Activated gamma-delta T cell (primary cell): ENCODE measurements at regions not wholly inside any gene's neighbourhood (a gene's known extent, or its start where the extent isn't known, plus 50 kb on each side); places are given as distances from the start of the nearest gene placed in this dataset.

Experiments
- DNase-seq: peaks from one replicate; lab custom pipeline; 2025; lab: John Stamatoyannopoulos, UW

- DNase-seq: no peak
Measured at GRCh38 chr2:62369541-62370202, 136.3 kb downstream of the TMEM17 start.

- no peak for DNase-seq
Measured at GRCh38 chr2:62364791-62365528, 141.0 kb downstream of the TMEM17 start.

GRCh38 chr2:62363166-62363565 lies 142.8 kb downstream of the TMEM17 start:
- no peak for DNase-seq

GRCh38 chr2:62362561-62362960 lies 143.4 kb downstream of the TMEM17 start:
- DNase-seq: no peak

GRCh38 chr2:62361964-62362363 lies 144.0 kb downstream of the TMEM17 start:
- DNase-seq: no peak

- no peak for DNase-seq
Measured at GRCh38 chr2:62354771-62355561, 151.0 kb downstream of the TMEM17 start.

- DNase-seq: no peak
Measured at GRCh38 chr2:62352031-62352430, 154.0 kb downstream of the TMEM17 start.

GRCh38 chr2:62349788-62350187 lies 153.9 kb downstream of the B3GNT2 start:
- no peak for DNase-seq

GRCh38 chr2:62348700-62349099 lies 152.8 kb downstream of the B3GNT2 start:
- no peak for DNase-seq

- DNase-seq: no peak
Measured at GRCh38 chr2:62347563-62348270, 151.8 kb downstream of the B3GNT2 start.

- no peak for DNase-seq
Measured at GRCh38 chr2:62344472-62344871, 148.6 kb downstream of the B3GNT2 start.

GRCh38 chr2:62343636-62344337 lies 147.9 kb downstream of the B3GNT2 start:
- no peak for DNase-seq

GRCh38 chr2:62343206-62343605 lies 147.3 kb downstream of the B3GNT2 start:
- no peak for DNase-seq

- no peak for DNase-seq
Measured at GRCh38 chr2:62340994-62341484, 145.1 kb downstream of the B3GNT2 start.

GRCh38 chr2:62339837-62340236 lies 143.9 kb downstream of the B3GNT2 start:
- no peak for DNase-seq

GRCh38 chr2:62339413-62339812 lies 143.5 kb downstream of the B3GNT2 start:
- no peak for DNase-seq

GRCh38 chr2:62338111-62338510 lies 142.2 kb downstream of the B3GNT2 start:
- no peak for DNase-seq

GRCh38 chr2:62337403-62337802 lies 141.5 kb downstream of the B3GNT2 start:
- no peak for DNase-seq

GRCh38 chr2:62335612-62336011 lies 139.7 kb downstream of the B3GNT2 start:
- DNase-seq: no peak

- DNase-seq: no peak
Measured at GRCh38 chr2:62334440-62335058, 138.6 kb downstream of the B3GNT2 start.

GRCh38 chr2:62334009-62334408 lies 138.1 kb downstream of the B3GNT2 start:
- no peak for DNase-seq
